Left ventricle myocardium inferior (tissue), 1 donor: ENCODE measurements at regions not wholly inside any gene's neighbourhood (a gene's known extent, or its start where the extent isn't known, plus 50 kb on each side); places are given as distances from the start of the nearest gene placed in this dataset.

Experiments used
- DNase-seq: peaks from one replicate; pipeline ENCODE4 v3.0.0-alpha.2; 2020
- H3K27ac ChIP-seq: fragments of 200-600 bp; replicated peaks from 2 replicates; pipeline ENCODE4 v1.8.0; 2021
- H3K27me3 ChIP-seq: fragments of 200-600 bp; 2 replicates; pipeline ENCODE4 v1.8.0; 2021; ENCODE audit warnings: low read depth
- H3K36me3 ChIP-seq: fragments of 200-600 bp; 2 replicates; pipeline ENCODE4 v1.8.0; 2021
- H3K4me1 ChIP-seq: fragments of 200-600 bp; 2 replicates; pipeline ENCODE4 v1.8.0; 2021
- H3K4me3 ChIP-seq: fragments of 200-600 bp; 2 replicates; pipeline ENCODE4 v1.8.0; 2021; ENCODE audit warnings: mild to moderate bottlenecking, moderate library complexity
- H3K9me3 ChIP-seq: fragments of 200-600 bp; replicated peaks from 2 replicates; pipeline ENCODE4 v1.8.0; 2021
- intact Hi-C: fragments of 100-400 bp; cut with micrococcal nuclease; formaldehyde crosslinking; loops from one replicate; pipeline ENCODE4 v1.11.0; 2022
- TF ChIP-seq, protein P1 (sequence below): fragments of 200-600 bp; IDR thresholded peaks from 2 replicates; pipeline ENCODE4 v1.8.0; 2021; ENCODE audit warnings: antibody characterized with exemption, mild to moderate bottlenecking, borderline replicate concordance
- donor health status: DM: no; HTN: yes; CAD: no; lungs with severe emphysema.

GRCh38 chr2:15812187-15812780 lies 128.1 kb upstream of the MYCN start:
- Histone ChIP-seq H3K9me3 (no peaks in the 10 kb centered on the region), H3K4me3 (no peak overlapping the region), H3K27ac (no peak overlapping the region), H3K4me1 (peaks cover 11% of the 10 kb centered on the region), H3K27me3 (no peaks in the 10 kb centered on the region), H3K36me3 (no peaks in the 10 kb centered on the region)
- DNase-seq = no peak
- TF ChIP-seq, protein P1, sequence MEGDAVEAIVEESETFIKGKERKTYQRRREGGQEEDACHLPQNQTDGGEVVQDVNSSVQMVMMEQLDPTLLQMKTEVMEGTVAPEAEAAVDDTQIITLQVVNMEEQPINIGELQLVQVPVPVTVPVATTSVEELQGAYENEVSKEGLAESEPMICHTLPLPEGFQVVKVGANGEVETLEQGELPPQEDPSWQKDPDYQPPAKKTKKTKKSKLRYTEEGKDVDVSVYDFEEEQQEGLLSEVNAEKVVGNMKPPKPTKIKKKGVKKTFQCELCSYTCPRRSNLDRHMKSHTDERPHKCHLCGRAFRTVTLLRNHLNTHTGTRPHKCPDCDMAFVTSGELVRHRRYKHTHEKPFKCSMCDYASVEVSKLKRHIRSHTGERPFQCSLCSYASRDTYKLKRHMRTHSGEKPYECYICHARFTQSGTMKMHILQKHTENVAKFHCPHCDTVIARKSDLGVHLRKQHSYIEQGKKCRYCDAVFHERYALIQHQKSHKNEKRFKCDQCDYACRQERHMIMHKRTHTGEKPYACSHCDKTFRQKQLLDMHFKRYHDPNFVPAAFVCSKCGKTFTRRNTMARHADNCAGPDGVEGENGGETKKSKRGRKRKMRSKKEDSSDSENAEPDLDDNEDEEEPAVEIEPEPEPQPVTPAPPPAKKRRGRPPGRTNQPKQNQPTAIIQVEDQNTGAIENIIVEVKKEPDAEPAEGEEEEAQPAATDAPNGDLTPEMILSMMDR = no peak
- intact Hi-C loops = no loop called here

- no peaks in the 10 kb centered on the region for H3K9me3 ChIP-seq
- no peak overlapping the region for H3K27ac ChIP-seq
- peaks cover 11% of the 10 kb centered on the region for H3K4me1 ChIP-seq
- TF ChIP-seq, protein P1 = no peak
- no peak for DNase-seq
- no peak overlapping the region for H3K4me3 ChIP-seq
- H3K36me3 ChIP-seq = no peaks in the 10 kb centered on the region
- intact Hi-C loops = no loop called here
- H3K27me3 ChIP-seq = no peaks in the 10 kb centered on the region
Measured at GRCh38 chr2:15813481-15814266, 126.7 kb upstream of the MYCN start.

GRCh38 chr2:15814403-15814802 lies 125.9 kb upstream of the MYCN start:
- DNase-seq = no peak
- intact Hi-C loops = no loop called here

GRCh38 chr2:15814946-15815345 lies 125.4 kb upstream of the MYCN start:
- no peaks in the 10 kb centered on the region for H3K9me3 ChIP-seq
- no peak overlapping the region for H3K27ac ChIP-seq
- peaks cover 11% of the 10 kb centered on the region for H3K4me1 ChIP-seq
- intact Hi-C loops = no loop called here
- TF ChIP-seq, protein P1 = no peak
- H3K4me3 ChIP-seq = no peak overlapping the region
- H3K36me3 ChIP-seq = no peaks in the 10 kb centered on the region
- no peaks in the 10 kb centered on the region for H3K27me3 ChIP-seq
- no peak for DNase-seq

More at GRCh38 chr2:15814403-15814802, 125.9 kb upstream of the MYCN start:
- TF ChIP-seq, protein P1 = no peak
- H3K27ac ChIP-seq = no peak overlapping the region
- H3K36me3 ChIP-seq = no peaks in the 10 kb centered on the region
- no peaks in the 10 kb centered on the region for H3K9me3 ChIP-seq
- no peaks in the 10 kb centered on the region for H3K27me3 ChIP-seq
- peaks cover 11% of the 10 kb centered on the region for H3K4me1 ChIP-seq
- H3K4me3 ChIP-seq = no peak overlapping the region

DNA sequence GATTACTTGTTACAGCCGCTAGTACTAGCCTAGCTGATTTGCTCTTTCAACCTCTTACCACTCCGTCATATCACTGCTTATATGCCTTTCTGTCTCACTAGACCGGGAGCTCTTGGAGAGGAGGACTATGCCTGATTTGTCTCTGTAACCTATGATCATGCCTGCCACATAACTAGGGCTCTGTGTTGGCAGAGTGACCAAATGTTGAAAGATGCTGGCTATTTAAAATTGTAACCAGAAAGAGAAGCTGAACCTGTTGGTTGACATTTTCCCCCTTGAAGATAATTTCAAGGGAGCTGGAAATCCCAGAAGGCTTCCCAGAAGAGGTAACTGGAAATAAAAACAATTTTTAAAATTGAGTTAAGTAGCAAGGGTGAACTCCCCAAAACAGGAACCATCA lies 124.1 kb upstream of the MYCN start:
- Histone ChIP-seq H3K4me1 (peaks cover 3% of the 10 kb centered on the region), H3K4me3 (no peak overlapping the region), H3K27me3 (no peaks in the 10 kb centered on the region), H3K36me3 (no peaks in the 10 kb centered on the region), H3K9me3 (no peaks in the 10 kb centered on the region), H3K27ac (no peak overlapping the region)
- intact Hi-C loops = no loop called here
- DNase-seq = no peak
- TF ChIP-seq, protein P1 = no peak
